ENCODE measurements at regions not wholly inside any gene's neighbourhood (a gene's known extent, or its start where the extent isn't known, plus 50 kb on each side); places are given as distances from the start of the nearest gene placed in this dataset.
A peak's percentile ranks its signal among the peaks of the same experiment; 100 is the strongest.

- Mint-ChIP-seq H3K9me3 (no peaks in the 10 kb centered on the region), H3K36me3 (no peaks in the 10 kb centered on the region), H3K4me1 (peaks cover 31% of the 10 kb centered on the region), H3K4me3 (no peak overlapping the region), H3K27ac (no peak overlapping the region), H3K27me3 (ENCODE audit: low read depth) (peaks cover 10% of the 10 kb centered on the region)
- CTCF ChIA-PET, result interaction anchor here (1.2 kb wide), 1 partner anchor 194 kb away, joined by 3 read pairs; no protein-coding TSS in a partner anchor
- DNase-seq (ENCODE audit: low spot score), result no peak
- ATAC-seq, result no peak
- POLR2A ChIA-PET, result no interaction called here
- TF ChIP-seq ETV6 (CRISPR knock-in tag; IDR thresholded peaks at IDR 0.05) (no peak), ZNF416 (CRISPR knock-in tag; IDR thresholded peaks at IDR 0.05) (no peak), MAX (CRISPR knock-in tag; IDR thresholded peaks at IDR 0.05) (no peak), TEAD1 (CRISPR knock-in tag; IDR thresholded peaks at IDR 0.05) (no peak), ZNF423 (CRISPR knock-in tag; IDR thresholded peaks at IDR 0.05) (no peak), NFE2L1 (CRISPR knock-in tag; IDR thresholded peaks at IDR 0.05) (no peak), ZNF396 (CRISPR knock-in tag; IDR thresholded peaks at IDR 0.05; ENCODE audit: borderline replicate concordance) (no peak), NR3C1 (CRISPR knock-in tag; conservative IDR thresholded peaks at IDR 0.05; ENCODE audit: low read depth) (no peak), RORB (CRISPR knock-in tag; IDR thresholded peaks at IDR 0.05) (no peak)
Measured at GRCh38 chr17:74005790-74006189, 197.7 kb upstream of the RPL38 start.

DNA sequence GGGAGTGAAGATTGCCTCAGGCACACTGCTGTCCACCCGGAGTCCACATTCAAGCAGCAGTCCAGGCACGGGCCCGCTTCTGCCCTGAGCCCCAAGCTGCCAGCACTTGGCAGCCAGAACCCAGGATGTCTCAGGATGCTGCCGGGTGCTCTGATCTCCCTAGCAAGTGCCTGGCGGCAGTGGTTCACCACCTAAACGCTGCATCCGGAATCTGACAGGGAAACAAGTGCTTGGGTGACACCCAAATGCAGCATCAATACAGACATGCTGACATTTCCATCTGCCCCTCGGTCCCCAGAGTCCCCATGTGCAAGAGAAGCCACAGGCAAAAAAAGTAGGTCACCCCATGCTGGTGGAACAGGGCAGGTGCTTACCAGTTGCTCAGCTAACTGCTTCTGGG lies 197.1 kb upstream of the RPL38 start:
- no peak for ATAC-seq
- ChIA-PET CTCF (interaction anchor here (1.2 kb wide), 1 partner anchor 194 kb away, joined by 3 read pairs; no protein-coding TSS in a partner anchor), POLR2A (no interaction called here)
- DNase-seq (ENCODE audit: low spot score), result no peak
- no peak overlapping the region for H3K27ac Mint-ChIP-seq
- no peaks in the 10 kb centered on the region for H3K36me3 Mint-ChIP-seq
- no peaks in the 10 kb centered on the region for H3K9me3 Mint-ChIP-seq
- TF ChIP-seq, protein P1, sequence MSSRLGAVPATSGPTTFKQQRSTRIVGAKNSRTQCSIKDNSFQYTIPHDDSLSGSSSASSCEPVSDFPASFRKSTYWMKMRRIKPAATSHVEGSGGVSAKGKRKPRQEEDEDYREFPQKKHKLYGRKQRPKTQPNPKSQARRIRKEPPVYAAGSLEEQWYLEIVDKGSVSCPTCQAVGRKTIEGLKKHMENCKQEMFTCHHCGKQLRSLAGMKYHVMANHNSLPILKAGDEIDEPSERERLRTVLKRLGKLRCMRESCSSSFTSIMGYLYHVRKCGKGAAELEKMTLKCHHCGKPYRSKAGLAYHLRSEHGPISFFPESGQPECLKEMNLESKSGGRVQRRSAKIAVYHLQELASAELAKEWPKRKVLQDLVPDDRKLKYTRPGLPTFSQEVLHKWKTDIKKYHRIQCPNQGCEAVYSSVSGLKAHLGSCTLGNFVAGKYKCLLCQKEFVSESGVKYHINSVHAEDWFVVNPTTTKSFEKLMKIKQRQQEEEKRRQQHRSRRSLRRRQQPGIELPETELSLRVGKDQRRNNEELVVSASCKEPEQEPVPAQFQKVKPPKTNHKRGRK (CRISPR knock-in tag; IDR thresholded peaks at IDR 0.05; ENCODE audit: borderline replicate concordance), result no peak
- TF ChIP-seq NFYB (CRISPR knock-in tag; conservative IDR thresholded peaks at IDR 0.05; ENCODE audit: low read depth), result no peak
- H3K27me3 Mint-ChIP-seq (ENCODE audit: low read depth), result peaks cover 10% of the 10 kb centered on the region
- H3K4me1 Mint-ChIP-seq, result peaks cover 31% of the 10 kb centered on the region
- H3K4me3 Mint-ChIP-seq, result no peak overlapping the region

DNA sequence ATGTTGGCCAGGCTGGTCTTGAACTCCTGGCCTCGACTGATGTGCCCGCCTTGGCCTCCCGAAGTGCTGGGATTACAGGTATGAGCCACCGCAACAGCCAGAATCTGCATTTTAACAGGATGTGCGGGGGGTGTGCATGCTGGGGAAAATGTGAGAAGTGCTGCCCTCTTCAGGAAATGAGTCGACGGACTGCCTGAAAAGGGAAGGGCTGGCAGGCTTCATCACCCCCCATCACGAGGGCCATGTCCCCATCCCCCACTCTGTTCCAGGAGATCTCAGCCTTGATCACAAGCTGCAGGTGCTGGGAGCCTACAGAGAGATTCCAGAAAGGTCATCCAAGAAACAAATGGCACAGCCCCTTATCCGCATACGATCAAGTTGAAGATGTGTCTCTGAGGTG lies 195.3 kb upstream of the RPL38 start:
- peaks cover 5% of the 10 kb centered on the region for H3K27me3 Mint-ChIP-seq (ENCODE audit: low read depth)
- no peak for TF ChIP-seq ZNF671 (CRISPR knock-in tag; IDR thresholded peaks at IDR 0.05)
- peak; percentile 42; the same call in 1 of the 2 replicates for TF ChIP-seq SP1 (CRISPR knock-in tag; conservative IDR thresholded peaks at IDR 0.05)
- no peak for TF ChIP-seq RELA (CRISPR knock-in tag; IDR thresholded peaks at IDR 0.05; ENCODE audit: borderline replicate concordance)
- TF ChIP-seq, protein P2, sequence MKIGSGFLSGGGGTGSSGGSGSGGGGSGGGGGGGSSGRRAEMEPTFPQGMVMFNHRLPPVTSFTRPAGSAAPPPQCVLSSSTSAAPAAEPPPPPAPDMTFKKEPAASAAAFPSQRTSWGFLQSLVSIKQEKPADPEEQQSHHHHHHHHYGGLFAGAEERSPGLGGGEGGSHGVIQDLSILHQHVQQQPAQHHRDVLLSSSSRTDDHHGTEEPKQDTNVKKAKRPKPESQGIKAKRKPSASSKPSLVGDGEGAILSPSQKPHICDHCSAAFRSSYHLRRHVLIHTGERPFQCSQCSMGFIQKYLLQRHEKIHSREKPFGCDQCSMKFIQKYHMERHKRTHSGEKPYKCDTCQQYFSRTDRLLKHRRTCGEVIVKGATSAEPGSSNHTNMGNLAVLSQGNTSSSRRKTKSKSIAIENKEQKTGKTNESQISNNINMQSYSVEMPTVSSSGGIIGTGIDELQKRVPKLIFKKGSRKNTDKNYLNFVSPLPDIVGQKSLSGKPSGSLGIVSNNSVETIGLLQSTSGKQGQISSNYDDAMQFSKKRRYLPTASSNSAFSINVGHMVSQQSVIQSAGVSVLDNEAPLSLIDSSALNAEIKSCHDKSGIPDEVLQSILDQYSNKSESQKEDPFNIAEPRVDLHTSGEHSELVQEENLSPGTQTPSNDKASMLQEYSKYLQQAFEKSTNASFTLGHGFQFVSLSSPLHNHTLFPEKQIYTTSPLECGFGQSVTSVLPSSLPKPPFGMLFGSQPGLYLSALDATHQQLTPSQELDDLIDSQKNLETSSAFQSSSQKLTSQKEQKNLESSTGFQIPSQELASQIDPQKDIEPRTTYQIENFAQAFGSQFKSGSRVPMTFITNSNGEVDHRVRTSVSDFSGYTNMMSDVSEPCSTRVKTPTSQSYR (CRISPR knock-in tag; IDR thresholded peaks at IDR 0.05), result peak; percentile 58; the same call in 1 of the 2 replicates
- TF ChIP-seq NFE2L1 (CRISPR knock-in tag; IDR thresholded peaks at IDR 0.05), result peak; percentile 39; the same call in 1 of the 2 replicates
- peaks cover 31% of the 10 kb centered on the region for H3K4me1 Mint-ChIP-seq
- no peak overlapping the region for H3K27ac Mint-ChIP-seq
- no peak overlapping the region for H3K4me3 Mint-ChIP-seq
- ChIA-PET POLR2A (no interaction called here), CTCF (interaction anchor here (0.6 to 1.5 kb wide), 8 partner anchors 10 to 191 kb away, joined by 3 to 9 read pairs (median 4); no protein-coding TSS in a partner anchor)
- DNase-seq (ENCODE audit: low spot score), result peak; percentile 46
- no peaks in the 10 kb centered on the region for H3K9me3 Mint-ChIP-seq
- peak; percentile 68 for ATAC-seq
- H3K36me3 Mint-ChIP-seq, result no peaks in the 10 kb centered on the region

GRCh38 chr17:74009056-74009625 lies 194.3 kb upstream of the RPL38 start:
- Mint-ChIP-seq H3K4me3 (no peak overlapping the region), H3K36me3 (no peaks in the 10 kb centered on the region), H3K9me3 (no peaks in the 10 kb centered on the region), H3K27ac (no peak overlapping the region), H3K27me3 (ENCODE audit: low read depth) (peaks cover 5% of the 10 kb centered on the region), H3K4me1 (peaks cover 31% of the 10 kb centered on the region)
- DNase-seq (ENCODE audit: low spot score) (no peak), ATAC-seq (no peak)
- CTCF ChIA-PET, result interaction anchor here (0.8 to 1.5 kb wide), 8 partner anchors 11 to 225 kb away, joined by 3 to 9 read pairs (median 4); no protein-coding TSS in a partner anchor
- POLR2A ChIA-PET, result no interaction called here
- TF ChIP-seq HMGXB4 (CRISPR knock-in tag; IDR thresholded peaks at IDR 0.05), result no peak
- TF ChIP-seq ZNF317 (CRISPR knock-in tag; IDR thresholded peaks at IDR 0.05; ENCODE audit: borderline replicate concordance, low read depth), result no peak
- TF ChIP-seq TCF7 (CRISPR knock-in tag; IDR thresholded peaks at IDR 0.05; ENCODE audit: low read depth), result no peak
- TF ChIP-seq, protein P3, sequence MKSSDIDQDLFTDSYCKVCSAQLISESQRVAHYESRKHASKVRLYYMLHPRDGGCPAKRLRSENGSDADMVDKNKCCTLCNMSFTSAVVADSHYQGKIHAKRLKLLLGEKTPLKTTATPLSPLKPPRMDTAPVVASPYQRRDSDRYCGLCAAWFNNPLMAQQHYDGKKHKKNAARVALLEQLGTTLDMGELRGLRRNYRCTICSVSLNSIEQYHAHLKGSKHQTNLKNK (CRISPR knock-in tag; IDR thresholded peaks at IDR 0.05), result no peak
- TF ChIP-seq, protein P4, sequence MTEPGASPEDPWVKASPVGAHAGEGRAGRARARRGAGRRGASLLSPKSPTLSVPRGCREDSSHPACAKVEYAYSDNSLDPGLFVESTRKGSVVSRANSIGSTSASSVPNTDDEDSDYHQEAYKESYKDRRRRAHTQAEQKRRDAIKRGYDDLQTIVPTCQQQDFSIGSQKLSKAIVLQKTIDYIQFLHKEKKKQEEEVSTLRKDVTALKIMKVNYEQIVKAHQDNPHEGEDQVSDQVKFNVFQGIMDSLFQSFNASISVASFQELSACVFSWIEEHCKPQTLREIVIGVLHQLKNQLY (CRISPR knock-in tag; IDR thresholded peaks at IDR 0.05), result no peak
- TF ChIP-seq TP53 (CRISPR knock-in tag; IDR thresholded peaks at IDR 0.05), result no peak
- no peak for TF ChIP-seq KAT7 (CRISPR knock-in tag; IDR thresholded peaks at IDR 0.05; ENCODE audit: borderline replicate concordance)
- TF ChIP-seq SP1 (CRISPR knock-in tag; conservative IDR thresholded peaks at IDR 0.05), result no peak
- TF ChIP-seq ELF4 (CRISPR knock-in tag; IDR thresholded peaks at IDR 0.05; ENCODE audit: low read depth), result no peak
